Mesendoderm (in vitro differentiated cells): ENCODE measurements at regions not wholly inside any gene's neighbourhood (a gene's known extent, or its start where the extent isn't known, plus 50 kb on each side); places are given as distances from the start of the nearest gene placed in this dataset.

Source experiments
- DNase-seq: peaks from one replicate; pipeline ENCODE4 v3.0.0; 2013
- H2AK5ac ChIP-seq: 2 replicates; pipeline ENCODE4 v1.6.1; 2013; ENCODE audit warnings: low read length, inconsistent platforms
- H2BK120ac ChIP-seq: 2 replicates; pipeline ENCODE4 v1.6.1; 2013; ENCODE audit warnings: low read depth, mild to moderate bottlenecking, low read length, moderate library complexity, mixed read lengths
- H2BK15ac ChIP-seq: replicated peaks from 2 replicates; pipeline ENCODE4 v1.6.1; 2013; ENCODE audit warnings: low read depth, mild to moderate bottlenecking, moderate library complexity
- H2BK5ac ChIP-seq: 2 replicates; pipeline ENCODE4 v1.6.1; 2013; ENCODE audit warnings: low read length, inconsistent platforms
- H3K18ac ChIP-seq: 2 replicates; pipeline ENCODE4 v1.6.1; 2013; ENCODE audit warnings: mild to moderate bottlenecking, low read length, mixed read lengths
- H3K23ac ChIP-seq: one replicate; pipeline ENCODE4 v1.6.1; 2013; ENCODE audit warnings: low read length
- H3K27ac ChIP-seq: 2 replicates; pipeline ENCODE4 v1.5.1; 2013; ENCODE audit warnings: low read depth, mild to moderate bottlenecking, inconsistent platforms, low read length, moderate library complexity
- H3K27me3 ChIP-seq: 2 replicates; pipeline ENCODE4 v1.6.1; 2013; ENCODE audit warnings: low read length, control low read depth, mild to moderate bottlenecking, inconsistent platforms; ENCODE audit not compliant: insufficient read depth, poor library complexity
- H3K36me3 ChIP-seq: 2 replicates; pipeline ENCODE4 v1.6.1; 2013; ENCODE audit warnings: low read length, inconsistent platforms; ENCODE audit not compliant: control insufficient read depth, insufficient read depth
- H3K4ac ChIP-seq: one replicate; pipeline ENCODE4 v1.6.1; 2013; ENCODE audit warnings: low read depth, mild to moderate bottlenecking, low read length, moderate library complexity
- H3K4me1 ChIP-seq: 2 replicates; pipeline ENCODE4 v1.6.1; 2013; ENCODE audit warnings: low read depth, low read length, inconsistent platforms; ENCODE audit not compliant: control insufficient read depth
- H3K4me2 ChIP-seq: 2 replicates; pipeline ENCODE4 v1.6.1; 2013; ENCODE audit warnings: low read length
- H3K4me3 ChIP-seq: 2 replicates; pipeline ENCODE4 v1.5.1; 2013; ENCODE audit warnings: mild to moderate bottlenecking, low read length
- H3K56ac ChIP-seq: one replicate; pipeline ENCODE4 v1.6.1; 2013; ENCODE audit warnings: low read length
- H3K79me1 ChIP-seq: 2 replicates; pipeline ENCODE4 v1.6.1; 2013; ENCODE audit warnings: low read length, inconsistent platforms
- H3K79me2 ChIP-seq: 2 replicates; pipeline ENCODE4 v1.6.1; 2013; ENCODE audit warnings: mild to moderate bottlenecking, low read length; ENCODE audit not compliant: control insufficient read depth, insufficient read depth
- H3K9ac ChIP-seq: 2 replicates; pipeline ENCODE4 v1.6.1; 2013; ENCODE audit warnings: low read length, inconsistent platforms
- H4K5ac ChIP-seq: one replicate; pipeline ENCODE4 v1.6.1; 2013; ENCODE audit warnings: low read length
- H4K8ac ChIP-seq: one replicate; pipeline ENCODE4 v1.6.1; 2013; ENCODE audit warnings: low read depth, mild to moderate bottlenecking, control low read depth, low read length, moderate library complexity
- WGBS: extraction: QIAGEN DNeasy Blood & Tissue Kit; methylation state at CpG from one replicate; pipeline ENCODE4 v1.1.7; 2013; ENCODE audit warnings: low lambda C conversion rate, missing lambda C conversion rate; ENCODE audit not compliant: insufficient coverage; ENCODE audit errors: extremely low coverage; 5-methylcytosine and 5-hydroxymethylcytosine counted together

DNA sequence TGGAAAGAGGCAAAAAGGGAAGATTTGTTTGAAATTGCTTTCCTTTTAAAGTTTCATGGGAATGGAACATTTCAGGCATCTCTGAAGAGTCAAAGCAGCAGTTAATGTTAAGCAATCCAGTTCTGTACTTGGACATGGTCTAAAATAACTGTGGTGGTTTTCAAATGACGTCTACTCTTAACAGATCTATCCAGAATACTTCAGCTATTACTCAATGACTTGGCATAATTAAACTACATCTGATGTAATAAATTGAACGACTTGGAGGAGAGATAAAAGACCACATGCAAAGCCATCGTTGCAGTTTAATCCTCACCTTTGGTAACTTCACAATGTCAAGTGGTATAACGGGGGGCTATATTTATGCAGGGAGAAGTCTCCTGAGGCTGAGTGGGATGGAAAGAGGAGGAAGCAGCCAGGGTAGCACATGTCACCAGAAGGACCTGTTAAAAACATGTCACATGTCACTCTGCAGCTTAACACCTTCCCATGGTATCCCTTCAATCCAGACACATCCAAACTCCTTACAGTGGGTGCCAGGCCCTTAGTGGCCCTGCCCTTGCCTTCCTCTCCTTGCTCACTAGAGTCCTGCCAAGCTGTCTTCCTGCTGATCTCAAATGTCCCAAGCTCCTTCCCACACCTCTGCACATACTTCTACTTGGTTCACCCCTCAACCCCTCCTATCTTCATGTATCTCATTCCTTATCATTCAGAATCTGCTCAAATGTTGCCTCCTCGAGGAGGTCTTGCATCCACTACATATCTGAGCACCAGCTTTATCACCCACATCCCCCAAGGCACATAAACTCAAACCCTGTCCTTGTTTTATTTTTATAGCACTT lies 327.8 kb downstream of the SUCLA2 start:
- H3K4ac ChIP-seq, result no peak overlapping the region
- no peak overlapping the region for H2AK5ac ChIP-seq
- no peak overlapping the region for H3K4me2 ChIP-seq
- no peak for DNase-seq
- H3K4me3 ChIP-seq, result no peak overlapping the region
- no peak overlapping the region for H3K18ac ChIP-seq
- no peak overlapping the region for H4K8ac ChIP-seq
- H3K56ac ChIP-seq, result no peak overlapping the region
- H3K27me3 ChIP-seq, result no peaks in the 10 kb centered on the region
- H2BK15ac ChIP-seq, result no peak overlapping the region
- H3K36me3 ChIP-seq, result no peaks in the 10 kb centered on the region
- H2BK5ac ChIP-seq, result no peak overlapping the region
- no peak overlapping the region for H3K27ac ChIP-seq
- no peak overlapping the region for H3K23ac ChIP-seq
- no peaks in the 10 kb centered on the region for H3K4me1 ChIP-seq
- no peak overlapping the region for H3K9ac ChIP-seq
- no peak overlapping the region for H4K5ac ChIP-seq
- H3K79me1 ChIP-seq, result no peaks in the 10 kb centered on the region
- no peaks in the 10 kb centered on the region for H3K79me2 ChIP-seq
- no CpG with 5 or more reads among the region's 5 CpGs for WGBS
- no peak overlapping the region for H2BK120ac ChIP-seq

DNA sequence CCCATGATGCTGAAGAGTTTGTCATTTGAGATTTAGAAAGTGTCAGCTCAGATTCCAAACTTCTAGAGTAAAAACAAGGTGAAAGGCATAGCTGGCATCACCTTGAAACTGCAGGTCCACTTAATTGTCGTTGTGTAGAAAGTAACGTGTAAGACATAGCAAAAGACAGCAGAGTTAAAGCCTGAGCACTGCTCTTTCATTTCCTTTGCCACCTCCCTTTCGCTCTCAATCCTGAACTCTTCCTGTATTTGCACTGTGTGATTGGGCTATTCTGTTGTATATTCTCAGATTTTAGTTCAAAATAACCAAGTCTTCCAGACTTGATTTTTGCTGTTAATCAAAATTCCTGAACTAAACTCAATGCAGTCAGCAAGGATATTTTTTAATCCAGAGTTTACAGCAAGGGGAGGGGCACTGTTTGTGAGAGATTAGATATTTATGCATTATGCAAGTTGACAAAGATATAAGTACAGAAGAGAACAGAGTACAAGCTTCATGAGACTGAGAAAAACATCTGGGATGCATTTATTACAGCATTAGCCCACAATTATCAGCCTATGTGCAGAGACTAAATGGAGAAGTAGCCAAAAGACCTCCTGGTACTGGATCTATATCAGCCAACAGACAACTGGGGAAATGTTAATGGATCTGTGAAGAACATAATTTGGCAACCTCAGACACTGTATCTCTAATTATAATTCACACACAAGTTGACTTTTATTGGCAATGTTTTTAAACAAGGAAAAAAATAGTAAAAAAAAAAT lies 328.6 kb downstream of the SUCLA2 start:
- Histone ChIP-seq H3K36me3 (no peaks in the 10 kb centered on the region), H3K79me1 (no peaks in the 10 kb centered on the region), H4K8ac (no peak overlapping the region), H2BK120ac (no peak overlapping the region), H2BK15ac (no peak overlapping the region), H3K4ac (no peak overlapping the region), H3K79me2 (no peaks in the 10 kb centered on the region), H3K9ac (no peak overlapping the region), H3K4me1 (no peaks in the 10 kb centered on the region), H4K5ac (no peak overlapping the region), H3K23ac (no peak overlapping the region), H2BK5ac (no peak overlapping the region), H3K4me2 (no peak overlapping the region), H3K27ac (no peak overlapping the region), H3K27me3 (no peaks in the 10 kb centered on the region), H3K4me3 (no peak overlapping the region), H3K18ac (no peak overlapping the region), H3K56ac (no peak overlapping the region), H2AK5ac (no peak overlapping the region)
- no CpG with 5 or more reads among the region's 3 CpGs for WGBS
- no peak for DNase-seq

DNA sequence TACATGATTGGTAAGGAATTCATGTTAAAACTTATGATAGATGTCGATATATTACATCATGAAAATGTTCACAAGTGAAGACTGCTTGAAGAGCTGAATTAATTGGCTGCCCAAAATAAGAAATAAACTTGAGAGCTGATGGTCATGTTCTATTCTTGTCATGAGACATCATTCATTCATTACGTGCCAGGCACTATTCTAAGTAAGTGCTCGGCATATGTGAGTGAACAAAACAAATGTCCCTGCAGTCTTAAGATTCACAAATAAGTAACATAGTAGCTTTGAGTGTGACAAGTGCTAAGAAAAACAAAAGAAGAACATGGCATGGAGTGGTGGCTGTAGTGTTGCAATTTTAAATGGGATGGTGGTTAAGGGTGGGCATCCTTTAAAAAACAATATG lies 329.3 kb downstream of the SUCLA2 start:
- H3K9ac ChIP-seq, result no peak overlapping the region
- H3K36me3 ChIP-seq, result no peaks in the 10 kb centered on the region
- no peaks in the 10 kb centered on the region for H3K79me1 ChIP-seq
- H3K23ac ChIP-seq, result no peak overlapping the region
- no peak overlapping the region for H3K27ac ChIP-seq
- no peak overlapping the region for H2AK5ac ChIP-seq
- no peak overlapping the region for H4K8ac ChIP-seq
- H3K4me1 ChIP-seq, result no peaks in the 10 kb centered on the region
- no peak overlapping the region for H3K56ac ChIP-seq
- no peak overlapping the region for H2BK5ac ChIP-seq
- no peak overlapping the region for H3K4me2 ChIP-seq
- no peak overlapping the region for H3K18ac ChIP-seq
- no peak overlapping the region for H2BK15ac ChIP-seq
- H3K4me3 ChIP-seq, result no peak overlapping the region
- WGBS, result no CpG with 5 or more reads among the region's 3 CpGs
- H2BK120ac ChIP-seq, result no peak overlapping the region
- no peaks in the 10 kb centered on the region for H3K27me3 ChIP-seq
- no peak for DNase-seq
- H3K4ac ChIP-seq, result no peak overlapping the region
- no peak overlapping the region for H4K5ac ChIP-seq
- no peaks in the 10 kb centered on the region for H3K79me2 ChIP-seq

DNA sequence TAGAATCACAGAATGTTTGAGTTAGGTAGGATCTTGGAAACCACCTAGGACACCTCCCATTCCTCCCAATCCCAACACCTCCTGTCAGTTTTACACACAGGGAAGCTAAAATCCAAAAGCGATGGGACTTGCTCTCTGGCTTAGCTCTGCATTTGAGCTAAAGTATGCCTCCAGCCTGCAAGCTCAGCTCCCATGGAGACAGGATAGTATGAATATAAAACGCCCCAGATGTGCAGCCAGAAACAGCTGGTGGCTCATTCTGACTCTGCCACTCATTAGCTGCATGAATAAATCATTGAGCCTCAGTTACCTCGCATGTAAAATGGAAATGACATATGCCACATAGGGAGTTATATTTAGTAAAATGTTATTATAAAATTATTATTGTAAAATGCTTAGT lies 336.0 kb downstream of the SUCLA2 start:
- Histone ChIP-seq H3K4me1 (no peaks in the 10 kb centered on the region), H3K4ac (no peak overlapping the region), H4K5ac (no peak overlapping the region), H2BK120ac (no peak overlapping the region), H3K36me3 (no peaks in the 10 kb centered on the region), H3K27ac (no peak overlapping the region), H3K18ac (no peak overlapping the region), H4K8ac (no peak overlapping the region), H3K9ac (no peak overlapping the region), H2AK5ac (no peak overlapping the region), H3K4me2 (no peak overlapping the region), H3K56ac (no peak overlapping the region), H3K79me1 (no peaks in the 10 kb centered on the region), H3K27me3 (no peaks in the 10 kb centered on the region), H3K79me2 (no peaks in the 10 kb centered on the region), H3K4me3 (no peak overlapping the region), H3K23ac (no peak overlapping the region), H2BK5ac (no peak overlapping the region), H2BK15ac (no peak overlapping the region)
- no CpG with 5 or more reads among the region's 3 CpGs for WGBS
- no peak for DNase-seq

DNA sequence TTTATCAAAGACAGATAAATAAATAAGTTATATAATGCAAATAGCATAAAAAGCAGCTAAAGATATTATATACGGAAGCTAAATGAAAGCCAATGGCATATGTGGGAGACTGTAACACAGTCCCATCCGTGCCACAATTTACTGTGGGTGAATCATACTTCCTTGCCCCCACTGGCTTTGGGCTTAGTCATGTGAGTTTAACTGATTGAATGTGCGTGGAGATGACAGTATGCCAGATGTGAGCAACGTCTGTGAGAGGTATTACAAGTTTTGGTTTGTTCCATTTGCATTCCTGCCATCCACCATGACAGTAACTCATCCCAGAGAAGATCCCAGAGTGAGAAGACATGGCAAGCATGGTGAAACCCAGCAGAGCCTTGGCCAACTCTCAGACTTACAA lies 340.0 kb downstream of the SUCLA2 start:
- DNase-seq, result no peak
- Histone ChIP-seq H2BK120ac (no peak overlapping the region), H4K8ac (no peak overlapping the region), H3K18ac (no peak overlapping the region), H3K79me2 (no peaks in the 10 kb centered on the region), H3K9ac (no peak overlapping the region), H2BK15ac (no peak overlapping the region), H3K27ac (no peak overlapping the region), H3K36me3 (no peaks in the 10 kb centered on the region), H4K5ac (no peak overlapping the region), H3K4me1 (no peaks in the 10 kb centered on the region), H3K79me1 (no peaks in the 10 kb centered on the region), H2AK5ac (no peak overlapping the region), H3K4me3 (no peak overlapping the region), H3K23ac (no peak overlapping the region), H3K4me2 (no peak overlapping the region), H3K56ac (no peak overlapping the region), H3K4ac (no peak overlapping the region), H3K27me3 (no peaks in the 10 kb centered on the region), H2BK5ac (no peak overlapping the region)
- no CpG with 5 or more reads among the region's 4 CpGs for WGBS
